HG03439 (cell line): ENCODE measurements at regions not wholly inside any gene's neighbourhood (a gene's known extent, or its start where the extent isn't known, plus 50 kb on each side); places are given as distances from the start of the nearest gene placed in this dataset.
A peak's percentile ranks its signal among the peaks of the same experiment; 100 is the strongest.
"Not testable (repeated sequence)": the region's sequence is repeated elsewhere in the genome, so short reads cannot be mapped to it uniquely, and the experiment has no call there.

Source experiments
- ATAC-seq: cut with Tn5 transposase; IDR thresholded peaks from one replicate; pipeline ENCODE4 v1.9.1; 2021; ENCODE audit warnings: mild to moderate bottlenecking, moderate library complexity; ENCODE audit not compliant: unreplicated experiment

GRCh38 chr14:44873536-44873935 lies 88.2 kb downstream of the KLHL28 start:
- ATAC-seq: no peak

GRCh38 chr14:44866770-44867169 lies 95.0 kb downstream of the KLHL28 start:
- ATAC-seq: no peak

- ATAC-seq: no peak
These were observed 95.4 kb downstream of the KLHL28 start for GRCh38 chr14:44866322-44866721.

GRCh38 chr14:44863271-44863670 lies 98.5 kb downstream of the KLHL28 start:
- ATAC-seq: no peak

GRCh38 chr14:44854114-44854513 lies 107.6 kb downstream of the KLHL28 start:
- no peak for ATAC-seq

- no peak for ATAC-seq
These were observed 114.0 kb downstream of the KLHL28 start for GRCh38 chr14:44847526-44848309.

- peak; percentile 77 for ATAC-seq
These were observed 115.4 kb downstream of the KLHL28 start for GRCh38 chr14:44846232-44846824.

GRCh38 chr14:44835928-44836327 lies 125.8 kb downstream of the KLHL28 start:
- ATAC-seq: not testable (repeated sequence)

GRCh38 chr14:44833376-44834060 lies 128.2 kb downstream of the KLHL28 start:
- ATAC-seq: no peak

GRCh38 chr14:44830371-44830770 lies 131.4 kb downstream of the KLHL28 start:
- ATAC-seq: no peak

GRCh38 chr14:44829021-44829420 lies 132.7 kb downstream of the KLHL28 start:
- ATAC-seq: no peak

GRCh38 chr14:44828023-44828422 lies 133.7 kb downstream of the KLHL28 start:
- ATAC-seq: no peak

GRCh38 chr14:44820230-44820964 lies 141.3 kb downstream of the KLHL28 start:
- ATAC-seq: no peak

- ATAC-seq: no peak
These were observed 147.6 kb downstream of the KLHL28 start for GRCh38 chr14:44814196-44814595.

- ATAC-seq: no peak
These were observed 149.1 kb downstream of the KLHL28 start for GRCh38 chr14:44812672-44813071.

GRCh38 chr14:44804391-44804790 lies 157.4 kb downstream of the KLHL28 start:
- no peak for ATAC-seq

GRCh38 chr14:44803239-44803905 lies 158.4 kb downstream of the KLHL28 start:
- peak; percentile 88 for ATAC-seq

- no peak for ATAC-seq
These were observed 163.1 kb downstream of the KLHL28 start for GRCh38 chr14:44798386-44799242.

GRCh38 chr14:44795725-44796124 lies 166.0 kb downstream of the KLHL28 start:
- ATAC-seq: no peak

- no peak for ATAC-seq
These were observed 170.0 kb downstream of the KLHL28 start for GRCh38 chr14:44791730-44792129.
